Psoas muscle (tissue), 7 donors: ENCODE measurements at regions not wholly inside any gene's neighbourhood (a gene's known extent, or its start where the extent isn't known, plus 50 kb on each side); places are given as distances from the start of the nearest gene placed in this dataset.

ENCODE experiments used
- ATAC-seq, 4 donors: fragments of 200-7000 bp; cut with Tn5 transposase; one replicate each; pipeline ENCODE4 v1.9.1; 2020; ENCODE audit warnings: moderate library complexity in 3 of 4, mild to moderate bottlenecking in 2 of 4
- DNase-seq, 2 donors: peaks; one replicate each; pipeline ENCODE4 v3.0.0-alpha.2; 2020
- H3K27ac ChIP-seq: fragments of 200-600 bp; one replicate; pipeline ENCODE4 v1.8.0; 2022
- H3K27me3 ChIP-seq, 3 donors: fragments of 200-600 bp in 1 of 3; one replicate each; pipeline versions ENCODE4 v1.6.1 to v1.8.0; 2013 to 2022; ENCODE audit warnings: low read length in 2 of 3, mild to moderate bottlenecking in 2 of 3, moderate library complexity in 1 of 3; ENCODE audit not compliant: insufficient read depth in 3 of 3
- H3K36me3 ChIP-seq, 2 donors: fragments of 200-600 bp in 1 of 2; one replicate each; pipeline versions ENCODE4 v1.6.1 to v1.8.0; 2013 to 2022; ENCODE audit warnings: low read depth in 1 of 2, mild to moderate bottlenecking in 1 of 2, moderate library complexity in 1 of 2; ENCODE audit not compliant: insufficient read depth in 1 of 2
- H3K4me1 ChIP-seq: fragments of 200-600 bp; one replicate; pipeline ENCODE4 v1.8.0; 2022
- H3K4me3 ChIP-seq: fragments of 200-600 bp; one replicate; pipeline ENCODE4 v1.8.0; 2022; ENCODE audit warnings: mild to moderate bottlenecking
- H3K9me3 ChIP-seq: fragments of 200-600 bp; one replicate; pipeline ENCODE4 v1.8.0; 2022
- CTCF ChIP-seq: fragments of 200-600 bp; IDR thresholded peaks from one replicate; pipeline ENCODE4 v1.8.0; 2022; ENCODE audit warnings: antibody characterized with exemption
- WGBS, 3 donors: extraction: QIAGEN DNeasy Blood & Tissue Kit; methylation state at CpG; one replicate each; pipeline versions ENCODE4 v1.1.6 to v1.1.7; 2013; 5-methylcytosine and 5-hydroxymethylcytosine counted together
- intact Hi-C, 2 donors: fragments of 100-400 bp; cut with DNase I; formaldehyde crosslinking; loops; one replicate each; pipeline versions ENCODE4 v1.11.0 to v1.14.2; 2022
- donor health status: healthy with polysubstance abuse.
- donor health status: DM: no; HTN: no; CAD: no; lungs with moderate emphysema.
- donor health status: Bipolar disorder and iron deficiency.
- donor health status: healthy.
- donor health status: DM: yes; HTN: yes; CAD: no.
- donor health status: DM: no; HTN: no; CAD: no.
- donor health status: DM: yes; HTN: yes; CAD: no.

GRCh38 chr14:104372390-104373054 lies 207.0 kb upstream of the C14orf180 start:
- no peak overlapping the region for H3K4me3 ChIP-seq
- H3K27me3 ChIP-seq: peaks cover 0 to 29% (median 13%) of the 10 kb centered on the region in 3 donors
- H3K27ac ChIP-seq: no peak overlapping the region
- intact Hi-C loops: no loop called here
- TF ChIP-seq CTCF: no peak
- no peaks in the 10 kb centered on the region for H3K4me1 ChIP-seq
- no peak for ATAC-seq
- H3K9me3 ChIP-seq: no peaks in the 10 kb centered on the region
- DNase-seq: peak in 1 of 2 donors; percentile 44
- 67 to 75% (median 72%) methylated on average over 16 of the region's 16 CpGs for WGBS, 3 donors
- no peaks in the 10 kb centered on the region for H3K36me3 ChIP-seq

- 76 to 84% (median 77%) methylated on average over 26 of the region's 26 CpGs for WGBS, 3 donors
- Histone ChIP-seq H3K4me3 (no peak overlapping the region), H3K27ac (no peak overlapping the region), H3K9me3 (no peaks in the 10 kb centered on the region), H3K4me1 (no peaks in the 10 kb centered on the region), H3K27me3 (peaks cover 0 to 28% (median 10%) of the 10 kb centered on the region in 3 donors), H3K36me3 (no peaks in the 10 kb centered on the region)
- intact Hi-C loops: no loop called here
- ATAC-seq (no peak), DNase-seq (peak in 1 of 2 donors; percentile 17)
- TF ChIP-seq CTCF: no peak
These were observed 206.3 kb upstream of the C14orf180 start for GRCh38 chr14:104373055-104373854.

- peak; percentile 7 to 38 for DNase-seq
- TF ChIP-seq CTCF: no peak
- intact Hi-C loops: no loop called here
These were observed 205.5 kb upstream of the C14orf180 start for GRCh38 chr14:104373855-104374717.

GRCh38 chr14:104374718-104375080 lies 204.9 kb upstream of the C14orf180 start:
- H3K36me3 ChIP-seq: no peaks in the 10 kb centered on the region
- intact Hi-C loops: no loop called here
- H3K4me3 ChIP-seq: no peak overlapping the region
- TF ChIP-seq CTCF: no peak
- H3K27ac ChIP-seq: no peak overlapping the region
- peak in 1 of 2 donors; percentile 48 for DNase-seq
- WGBS, 3 donors: 86 to 100% (median 90%) methylated on average over 3 of the region's 3 CpGs
- H3K4me1 ChIP-seq: no peaks in the 10 kb centered on the region
- no peaks in the 10 kb centered on the region for H3K9me3 ChIP-seq
- peaks cover 0 to 25% (median 6%) of the 10 kb centered on the region in 3 donors for H3K27me3 ChIP-seq
- no peak for ATAC-seq

More at GRCh38 chr14:104373855-104374717, 205.5 kb upstream of the C14orf180 start:
- Histone ChIP-seq H3K4me1 (no peaks in the 10 kb centered on the region), H3K27ac (no peak overlapping the region), H3K36me3 (no peaks in the 10 kb centered on the region), H3K9me3 (no peaks in the 10 kb centered on the region), H3K4me3 (no peak overlapping the region), H3K27me3 (peaks cover 0 to 25% (median 6%) of the 10 kb centered on the region in 3 donors)
- 83 to 90% (median 88%) methylated on average over 33 of the region's 33 CpGs for WGBS, 3 donors
- ATAC-seq: no peak
